OCI-LY7 (cell line): ENCODE measurements at regions not wholly inside any gene's neighbourhood (a gene's known extent, or its start where the extent isn't known, plus 50 kb on each side); places are given as distances from the start of the nearest gene placed in this dataset.

ENCODE experiments used
- BruUV-seq: library from RNA; stranded (reverse); fragments of 400-500 nt; replicated peaks from 2 replicates; lab custom pipeline; 2021; lab: Mats Ljungman, UMichigan
- CTCF ChIA-PET: fragments of 300-600 bp; sonication (Branson Sonifier 250); formaldehyde crosslinking; loops from one replicate; lab custom pipeline; 2022; ENCODE audit warnings: antibody characterized with exemption; ENCODE audit not compliant: unreplicated experiment; lab: Charles Lee
- POLR2A ChIA-PET: fragments of 300-600 bp; sonication (Branson Sonifier 250); formaldehyde crosslinking; loops from one replicate; lab custom pipeline; 2022; ENCODE audit warnings: antibody characterized with exemption; lab: Charles Lee
- DNase-seq: peaks from one replicate; pipeline ENCODE4 v3.0.0-alpha.2; 2015; ENCODE audit warnings: low spot score
- H2AFZ ChIP-seq: fragments of 200-600 bp; sonication (generic), shearing (Covaris generic); 2 replicates; pipeline ENCODE4 v1.6.1; 2014; ENCODE audit warnings: mild to moderate bottlenecking, antibody characterized with exemption, low read length, moderate library complexity
- H3K27ac ChIP-seq: fragments of 200-600 bp; sonication (generic); 2 replicates; pipeline ENCODE4 v1.5.1; 2014; ENCODE audit warnings: mixed run types, low read depth, mild to moderate bottlenecking, moderate library complexity, low read length, inconsistent platforms; ENCODE audit not compliant: poor library complexity, severe bottlenecking
- H3K36me3 ChIP-seq: fragments of 200-600 bp; sonication (generic); 2 replicates; pipeline ENCODE4 v1.6.1; 2014; ENCODE audit warnings: mild to moderate bottlenecking, antibody characterized with exemption, low read length, moderate library complexity, mixed read lengths; ENCODE audit not compliant: insufficient read depth
- H3K4me1 ChIP-seq: fragments of 200-600 bp; sonication (generic); 2 replicates; pipeline ENCODE4 v1.5.1; 2014; ENCODE audit warnings: mild to moderate bottlenecking, low read length; ENCODE audit not compliant: insufficient read depth, poor library complexity, severe bottlenecking
- H3K4me2 ChIP-seq: fragments of 200-600 bp; sonication (generic); 2 replicates; pipeline ENCODE4 v1.6.1; 2014; ENCODE audit warnings: mild to moderate bottlenecking, low read length
- H3K4me3 ChIP-seq: fragments of 200-600 bp; sonication (generic); 2 replicates; pipeline ENCODE4 v1.5.1; 2014; ENCODE audit warnings: mild to moderate bottlenecking, low read depth, low read length; ENCODE audit not compliant: poor library complexity, severe bottlenecking
- H3K79me2 ChIP-seq: fragments of 200-600 bp; sonication (generic); 2 replicates; pipeline ENCODE4 v1.6.1; 2016; ENCODE audit warnings: low read depth, mild to moderate bottlenecking, low read length, moderate library complexity, mixed read lengths; ENCODE audit not compliant: insufficient read depth
- H3K9me2 ChIP-seq: fragments of 200-600 bp; sonication (generic); 2 replicates; pipeline ENCODE4 v1.6.1; 2016; ENCODE audit warnings: mild to moderate bottlenecking, low read length, mixed read lengths; ENCODE audit not compliant: insufficient read depth
- H3K9me3 ChIP-seq: fragments of 200-600 bp; sonication (generic); 2 replicates; pipeline ENCODE4 v1.6.1; 2014; ENCODE audit warnings: mild to moderate bottlenecking, mixed run types, low read length, mixed read lengths
- H4K20me1 ChIP-seq: fragments of 200-600 bp; sonication (generic); 2 replicates; pipeline ENCODE4 v1.6.1; 2014; ENCODE audit warnings: mild to moderate bottlenecking, antibody characterized with exemption, low read length, moderate library complexity, mixed read lengths; ENCODE audit not compliant: insufficient read depth
- CTCF ChIP-seq: fragments of 200-600 bp; sonication (generic); conservative IDR thresholded peaks from 2 replicates; pipeline ENCODE4 v1.5.1; 2014; ENCODE audit warnings: mild to moderate bottlenecking, antibody characterized with exemption, low read length, moderate library complexity, mixed read lengths
- EZH2phosphoT487 ChIP-seq: fragments of 200-600 bp; sonication (generic); IDR thresholded peaks from 2 replicates; pipeline ENCODE4 v1.6.1; 2018; ENCODE audit warnings: low read depth, borderline replicate concordance, mild to moderate bottlenecking, mixed run types, antibody characterized with exemption, low read length, moderate library complexity, mixed read lengths
- intact Hi-C: fragments of 100-400 bp; cut with micrococcal nuclease; formaldehyde crosslinking; loops from one replicate; pipeline ENCODE4 v1.10.0; 2022; ENCODE audit not compliant: unreplicated experiment

GRCh38 chr2:226207671-226208070, 591.9 kb downstream of the IRS1 start:
- Histone ChIP-seq H3K4me3 (no peak overlapping the region), H3K4me1 (no peaks in the 10 kb centered on the region), H2AFZ (no peak overlapping the region), H3K9me3 (no peaks in the 10 kb centered on the region), H3K4me2 (no peak overlapping the region), H4K20me1 (no peaks in the 10 kb centered on the region), H3K9me2 (no peaks in the 10 kb centered on the region), H3K27ac (no peak overlapping the region), H3K79me2 (no peaks in the 10 kb centered on the region), H3K36me3 (no peaks in the 10 kb centered on the region)
- CTCF ChIA-PET = no interaction called here
- BruUV-seq = no TSS peak
- POLR2A ChIA-PET = interaction anchor here (0.6 kb wide), 1 partner anchor 152 kb away, joined by 3 read pairs; no protein-coding TSS in a partner anchor
- TF ChIP-seq CTCF = no peak
- no peak for TF ChIP-seq EZH2phosphoT487
- intact Hi-C loops = no loop called here
- DNase-seq = no peak

- H2AFZ ChIP-seq = no peak overlapping the region
- POLR2A ChIA-PET = no interaction called here
Observed at GRCh38 chr2:226199555-226199954, 600.1 kb downstream of the IRS1 start.

More at GRCh38 chr2:226199555-226199954, 600.1 kb downstream of the IRS1 start:
- CTCF ChIA-PET = no interaction called here
- no peak for DNase-seq
- Histone ChIP-seq H3K4me2 (no peak overlapping the region), H3K79me2 (no peaks in the 10 kb centered on the region), H3K9me2 (no peaks in the 10 kb centered on the region), H3K27ac (no peak overlapping the region), H3K9me3 (no peaks in the 10 kb centered on the region), H3K4me1 (no peaks in the 10 kb centered on the region), H3K4me3 (no peak overlapping the region), H3K36me3 (no peaks in the 10 kb centered on the region), H4K20me1 (no peaks in the 10 kb centered on the region)
- intact Hi-C loops = no loop called here
- TF ChIP-seq EZH2phosphoT487 (no peak), CTCF (no peak)
- no TSS peak for BruUV-seq
